ENCODE measurements at regions not wholly inside any gene's neighbourhood (a gene's known extent, or its start where the extent isn't known, plus 50 kb on each side); places are given as distances from the start of the nearest gene placed in this dataset.

DNA sequence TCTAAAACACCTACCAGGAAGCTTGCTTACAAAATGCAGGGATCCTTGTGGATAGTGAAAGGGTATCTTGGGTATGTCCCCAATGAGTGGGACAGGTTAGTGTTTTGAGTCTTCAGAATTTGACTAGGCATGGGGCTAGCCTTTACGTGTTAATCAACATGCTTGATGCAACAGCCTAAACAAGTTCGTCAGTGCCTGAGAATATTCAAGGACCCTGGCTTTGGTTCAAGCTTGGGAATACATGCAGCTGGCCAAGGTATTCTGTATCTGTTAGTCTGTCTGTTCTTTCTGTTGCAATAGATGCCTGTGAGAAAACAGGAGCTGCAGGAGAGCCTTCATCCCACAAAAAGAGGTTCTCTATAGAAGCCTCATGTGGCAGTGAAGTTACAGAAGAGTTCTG is 149.5 kb downstream of the CCNG2 start:
- H3K27me3 ChIP-seq (ENCODE audit: control insufficient read depth, insufficient read depth), result no peaks in the 10 kb centered on the region
- no peak for DNase-seq
- no peaks in the 10 kb centered on the region for H3K9me3 ChIP-seq (ENCODE audit: control insufficient read depth, low read length)
- H3K27ac ChIP-seq (ENCODE audit: low read length), result no peak overlapping the region
- no peak overlapping the region for H3K4me3 ChIP-seq (ENCODE audit: low read length)
- ATAC-seq, result no peak
- intact Hi-C loops (cut with DNase I), result no loop called here
- no peaks in the 10 kb centered on the region for H3K4me1 ChIP-seq (ENCODE audit: control insufficient read depth, insufficient read depth, low read length)
- WGBS, result 66% methylated on average over 2 of the region's 2 CpGs

DNA sequence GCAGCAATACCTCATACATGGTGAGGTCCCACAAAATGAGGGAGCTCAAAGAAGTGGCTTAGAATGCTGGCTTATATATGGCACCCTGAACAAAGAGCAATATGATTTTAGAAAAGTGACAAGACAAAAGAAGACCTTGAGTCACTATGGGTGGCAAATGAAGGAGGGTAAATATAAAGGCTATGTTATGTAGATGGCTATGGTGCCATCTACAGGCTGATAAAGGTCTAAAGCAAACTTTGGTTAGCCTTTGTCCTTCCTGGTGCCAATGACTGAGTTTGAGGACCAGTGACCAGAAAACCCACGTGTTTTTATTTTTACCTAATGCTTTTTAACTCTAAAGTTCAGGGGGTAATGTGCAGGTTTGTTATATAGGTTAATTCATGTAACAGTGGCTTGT is 151.8 kb downstream of the CCNG2 start:
- ATAC-seq, result no peak
- H3K9me3 ChIP-seq (ENCODE audit: control insufficient read depth, low read length), result no peaks in the 10 kb centered on the region
- DNase-seq, result no peak
- H3K27ac ChIP-seq (ENCODE audit: low read length), result no peak overlapping the region
- intact Hi-C loops (cut with DNase I), result no loop called here
- WGBS, result 25% methylated on average over 1 of the region's 1 CpG
- no peak overlapping the region for H3K4me3 ChIP-seq (ENCODE audit: low read length)
- H3K4me1 ChIP-seq (ENCODE audit: control insufficient read depth, insufficient read depth, low read length), result no peaks in the 10 kb centered on the region
- H3K27me3 ChIP-seq (ENCODE audit: control insufficient read depth, insufficient read depth), result no peaks in the 10 kb centered on the region

DNA sequence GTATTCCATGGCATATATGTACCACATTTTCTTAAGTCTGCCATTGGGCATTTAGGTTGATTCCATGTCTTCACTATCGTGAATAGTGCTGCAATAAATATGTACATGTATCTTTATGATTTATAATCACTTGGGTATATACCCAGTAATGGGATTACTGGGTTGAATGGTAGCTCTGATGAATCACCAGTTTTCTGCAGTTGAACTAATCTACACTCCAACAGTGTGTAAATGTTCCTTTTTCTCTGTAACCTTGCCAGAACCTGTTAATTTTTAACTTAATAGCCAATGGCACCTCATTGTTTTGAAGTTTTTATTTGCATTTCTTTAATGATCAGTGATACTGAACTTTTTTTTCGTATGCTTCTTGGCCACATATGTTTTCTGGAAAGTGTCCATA is 152.5 kb downstream of the CCNG2 start:
- intact Hi-C loops (cut with DNase I), result no loop called here
- DNase-seq (no peak), ATAC-seq (no peak)
- no peak overlapping the region for H3K27ac ChIP-seq (ENCODE audit: low read length)
- H3K4me3 ChIP-seq (ENCODE audit: low read length), result no peak overlapping the region
- no peaks in the 10 kb centered on the region for H3K4me1 ChIP-seq (ENCODE audit: control insufficient read depth, insufficient read depth, low read length)
- H3K27me3 ChIP-seq (ENCODE audit: control insufficient read depth, insufficient read depth), result no peaks in the 10 kb centered on the region
- 64% methylated on average over 2 of the region's 2 CpGs for WGBS
- no peaks in the 10 kb centered on the region for H3K9me3 ChIP-seq (ENCODE audit: control insufficient read depth, low read length)

DNA sequence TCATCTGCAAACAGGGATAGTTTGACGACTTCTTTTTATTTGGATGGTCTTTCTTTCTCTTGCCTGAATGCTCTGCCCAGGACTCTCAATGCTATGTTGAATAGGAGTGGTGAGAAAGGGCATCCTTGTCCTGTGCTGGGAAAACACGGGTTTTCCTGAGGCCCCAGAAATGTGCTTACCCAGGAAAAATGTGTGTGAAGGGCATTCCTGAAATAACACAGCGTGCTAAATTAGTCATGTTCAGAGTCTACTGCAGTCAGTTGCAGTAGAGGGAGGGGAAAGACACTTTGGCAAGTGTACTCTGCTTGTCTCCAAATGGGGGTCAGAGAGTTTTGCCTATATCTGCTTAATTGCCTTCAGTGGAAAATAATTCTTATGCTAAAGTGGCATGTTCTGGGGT is 153.9 kb downstream of the CCNG2 start:
- ATAC-seq, result no peak
- DNase-seq, result no peak
- intact Hi-C loops (cut with DNase I), result no loop called here
- H3K4me3 ChIP-seq (ENCODE audit: low read length), result no peak overlapping the region
- H3K4me1 ChIP-seq (ENCODE audit: control insufficient read depth, insufficient read depth, low read length), result no peaks in the 10 kb centered on the region
- 33% methylated on average over 3 of the region's 3 CpGs for WGBS
- H3K27ac ChIP-seq (ENCODE audit: low read length), result no peak overlapping the region
- no peaks in the 10 kb centered on the region for H3K27me3 ChIP-seq (ENCODE audit: control insufficient read depth, insufficient read depth)
- no peaks in the 10 kb centered on the region for H3K9me3 ChIP-seq (ENCODE audit: control insufficient read depth, low read length)

- intact Hi-C loops (cut with DNase I), result no loop called here
- Histone ChIP-seq H3K27me3 (ENCODE audit: control insufficient read depth, insufficient read depth) (no peaks in the 10 kb centered on the region), H3K4me3 (ENCODE audit: low read length) (no peak overlapping the region), H3K4me1 (ENCODE audit: control insufficient read depth, insufficient read depth, low read length) (no peaks in the 10 kb centered on the region), H3K9me3 (ENCODE audit: control insufficient read depth, low read length) (peaks cover 2% of the 10 kb centered on the region), H3K27ac (ENCODE audit: low read length) (no peak overlapping the region)
- DNase-seq (no peak), ATAC-seq (no peak)
- 79% methylated on average over 4 of the region's 4 CpGs for WGBS
Observed at GRCh38 chr4:77314697-77315096, 157.7 kb downstream of the CCNG2 start.

- H3K4me1 ChIP-seq (ENCODE audit: control insufficient read depth, insufficient read depth, low read length), result no peaks in the 10 kb centered on the region
- no peak for ATAC-seq
- no peak for DNase-seq
- H3K27ac ChIP-seq (ENCODE audit: low read length), result no peak overlapping the region
- no peak overlapping the region for H3K4me3 ChIP-seq (ENCODE audit: low read length)
- intact Hi-C loops (cut with DNase I), result no loop called here
- 76% methylated on average over 6 of the region's 6 CpGs for WGBS
- no peaks in the 10 kb centered on the region for H3K27me3 ChIP-seq (ENCODE audit: control insufficient read depth, insufficient read depth)
- no peaks in the 10 kb centered on the region for H3K9me3 ChIP-seq (ENCODE audit: control insufficient read depth, low read length)
Observed at GRCh38 chr4:77327151-77327550, 170.1 kb downstream of the CCNG2 start.

DNA sequence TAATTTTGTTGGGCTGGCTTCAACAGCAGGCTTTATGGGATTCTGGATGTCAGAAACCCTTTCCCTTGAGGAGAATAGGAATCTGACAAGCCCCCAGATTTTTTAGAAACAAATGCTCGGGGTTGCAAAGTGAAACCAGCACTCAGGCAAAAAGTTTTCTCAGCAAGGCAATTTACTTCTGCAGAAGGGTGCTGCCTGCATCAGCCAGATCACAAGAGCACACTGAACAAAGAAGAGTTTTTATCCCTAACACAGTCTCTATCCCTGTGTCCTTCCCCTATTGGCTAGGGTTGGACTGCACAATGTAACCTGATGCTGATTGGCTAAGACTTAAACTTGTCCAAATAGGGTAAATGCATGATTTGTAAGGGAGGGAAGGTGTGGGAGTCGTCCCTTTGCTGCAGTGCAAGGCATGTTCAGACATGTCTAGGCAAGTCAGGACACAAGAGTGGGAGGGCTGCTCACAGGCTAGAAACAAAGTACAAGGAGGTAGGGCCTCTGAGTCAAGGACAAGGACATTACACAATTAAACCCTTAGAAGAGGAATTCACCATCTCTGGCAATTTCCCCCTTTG is 175.8 kb downstream of the CCNG2 start:
- Histone ChIP-seq H3K9me3 (ENCODE audit: control insufficient read depth, low read length) (peaks cover 3% of the 10 kb centered on the region), H3K4me1 (ENCODE audit: control insufficient read depth, insufficient read depth, low read length) (no peaks in the 10 kb centered on the region), H3K4me3 (ENCODE audit: low read length) (no peak overlapping the region), H3K27me3 (ENCODE audit: control insufficient read depth, insufficient read depth) (no peaks in the 10 kb centered on the region), H3K27ac (ENCODE audit: low read length) (no peak overlapping the region)
- ATAC-seq, result no peak
- no peak for DNase-seq
- WGBS, result 48% methylated on average over 2 of the region's 2 CpGs
- intact Hi-C loops (cut with DNase I), result no loop called here

- intact Hi-C loops (cut with DNase I), result no loop called here
- H3K27ac ChIP-seq (ENCODE audit: low read length), result no peak overlapping the region
- DNase-seq, result no peak
- no peak overlapping the region for H3K4me3 ChIP-seq (ENCODE audit: low read length)
- peaks cover 3% of the 10 kb centered on the region for H3K9me3 ChIP-seq (ENCODE audit: control insufficient read depth, low read length)
- H3K27me3 ChIP-seq (ENCODE audit: control insufficient read depth, insufficient read depth), result no peaks in the 10 kb centered on the region
- no peaks in the 10 kb centered on the region for H3K4me1 ChIP-seq (ENCODE audit: control insufficient read depth, insufficient read depth, low read length)
- 78% methylated on average over 3 of the region's 3 CpGs for WGBS
- ATAC-seq, result no peak
Observed at GRCh38 chr4:77336411-77337142, 179.6 kb downstream of the CCNG2 start.

GRCh38 chr4:77342170-77342810 is 185.3 kb downstream of the CCNG2 start:
- no peak overlapping the region for H3K27ac ChIP-seq (ENCODE audit: low read length)
- H3K9me3 ChIP-seq (ENCODE audit: control insufficient read depth, low read length), result no peaks in the 10 kb centered on the region
- DNase-seq (no peak), ATAC-seq (no peak)
- 94% methylated on average over 2 of the region's 2 CpGs for WGBS
- H3K27me3 ChIP-seq (ENCODE audit: control insufficient read depth, insufficient read depth), result no peaks in the 10 kb centered on the region
- no peaks in the 10 kb centered on the region for H3K4me1 ChIP-seq (ENCODE audit: control insufficient read depth, insufficient read depth, low read length)
- intact Hi-C loops (cut with DNase I), result no loop called here
- no peak overlapping the region for H3K4me3 ChIP-seq (ENCODE audit: low read length)

- 70% methylated on average over 1 of the region's 1 CpG for WGBS
- H3K4me1 ChIP-seq (ENCODE audit: control insufficient read depth, insufficient read depth, low read length), result no peaks in the 10 kb centered on the region
Observed at GRCh38 chr4:77344001-77344400, 187.0 kb downstream of the CCNG2 start.

DNA sequence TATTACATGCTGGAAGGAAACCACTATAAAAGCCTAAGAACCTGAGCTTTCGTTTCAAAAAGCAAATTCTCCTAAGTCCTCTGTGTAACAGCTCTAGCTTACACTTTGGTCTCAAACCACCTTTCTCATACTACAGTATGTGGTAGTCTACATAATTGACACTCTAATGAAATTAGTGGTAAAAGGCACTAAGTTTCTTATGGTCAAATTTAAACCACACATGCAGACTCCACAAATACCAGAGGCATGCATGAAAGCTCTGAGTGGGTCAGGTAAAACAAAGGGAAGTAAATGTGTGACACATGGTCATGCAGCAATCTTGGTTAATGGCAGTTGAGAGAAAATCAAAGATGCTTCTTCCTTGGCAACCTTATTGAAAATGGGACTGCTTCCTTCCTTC is 187.8 kb downstream of the CCNG2 start:
- Histone ChIP-seq H3K4me3 (ENCODE audit: low read length) (no peak overlapping the region), H3K27me3 (ENCODE audit: control insufficient read depth, insufficient read depth) (no peaks in the 10 kb centered on the region), H3K9me3 (ENCODE audit: control insufficient read depth, low read length) (no peaks in the 10 kb centered on the region), H3K27ac (ENCODE audit: low read length) (no peak overlapping the region), H3K4me1 (ENCODE audit: control insufficient read depth, insufficient read depth, low read length) (no peaks in the 10 kb centered on the region)
- intact Hi-C loops (cut with DNase I), result no loop called here
- 38% methylated on average over 1 of the region's 1 CpG for WGBS
- ATAC-seq (no peak), DNase-seq (no peak)

More at GRCh38 chr4:77344001-77344400, 187.0 kb downstream of the CCNG2 start:
- ATAC-seq (no peak), DNase-seq (no peak)
- intact Hi-C loops (cut with DNase I), result no loop called here
- no peak overlapping the region for H3K4me3 ChIP-seq (ENCODE audit: low read length)
- no peak overlapping the region for H3K27ac ChIP-seq (ENCODE audit: low read length)
- no peaks in the 10 kb centered on the region for H3K27me3 ChIP-seq (ENCODE audit: control insufficient read depth, insufficient read depth)
- H3K9me3 ChIP-seq (ENCODE audit: control insufficient read depth, low read length), result no peaks in the 10 kb centered on the region

Measured in right cardiac atrium (tissue), 5 donors.